ENCODE measurements at regions not wholly inside any gene's neighbourhood (a gene's known extent, or its start where the extent isn't known, plus 50 kb on each side); places are given as distances from the start of the nearest gene placed in this dataset.
"Not testable (repeated sequence)": the region's sequence is repeated elsewhere in the genome, so short reads cannot be mapped to it uniquely, and the experiment has no call there.

DNA sequence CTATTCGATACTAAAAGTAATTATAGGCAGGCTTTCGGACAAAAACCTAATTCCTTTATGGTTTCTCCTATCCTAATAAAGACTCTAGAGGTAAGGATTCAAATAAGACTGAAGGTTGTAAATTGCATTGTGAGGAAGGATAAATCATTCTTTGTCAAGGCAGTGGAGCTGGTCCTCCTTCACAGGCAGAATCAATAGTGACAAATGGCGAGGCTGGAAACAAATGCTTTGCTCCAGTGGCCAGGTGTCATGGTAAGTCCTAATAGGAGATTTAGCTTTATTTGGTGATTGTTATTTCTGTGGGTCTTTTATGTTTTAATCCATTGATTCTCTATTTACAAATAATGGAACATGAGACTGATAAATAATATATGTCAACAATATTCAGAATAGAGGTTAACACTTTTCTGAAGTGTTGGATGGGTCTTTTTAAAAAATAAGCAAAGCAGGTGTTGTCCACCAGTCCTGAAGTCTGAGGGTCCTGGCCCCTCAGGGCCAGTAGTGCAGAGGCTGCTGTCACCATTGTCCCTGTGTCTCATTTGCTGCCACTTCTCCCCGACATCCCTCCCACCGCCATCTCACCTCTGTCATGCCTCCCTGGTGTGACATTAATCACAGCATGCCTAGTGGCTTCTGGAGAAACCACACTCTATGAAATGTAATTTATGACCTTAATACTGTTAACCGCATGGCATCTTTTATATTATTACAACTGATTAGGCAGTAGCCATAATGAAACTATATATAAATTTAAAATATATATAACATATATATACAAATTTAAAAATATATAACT lies 120.9 kb upstream of the MAGI3 start:
- no peak for DNase-seq

- DNase-seq = no peak
Measured at GRCh38 chr1:113271039-113271438, 119.3 kb upstream of the MAGI3 start.

DNA sequence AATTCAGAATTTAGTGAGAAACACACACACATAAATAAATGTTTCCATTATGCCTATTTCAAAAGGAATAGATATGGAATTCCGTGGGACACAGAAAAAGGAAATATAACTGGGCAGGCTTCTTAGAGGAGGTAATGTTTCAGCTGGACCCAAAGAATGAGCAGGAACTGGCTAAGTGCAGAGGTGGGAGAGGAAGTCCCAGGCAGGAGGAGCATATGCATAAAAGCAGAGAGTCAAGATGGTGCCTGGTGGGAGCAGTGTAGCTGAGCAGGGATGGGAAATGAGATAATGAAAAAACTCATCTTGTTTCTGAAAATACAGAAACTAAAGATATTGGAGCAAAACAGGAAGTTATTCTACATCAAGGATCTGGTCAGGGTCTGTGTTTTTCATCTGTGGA lies 115.2 kb upstream of the MAGI3 start:
- DNase-seq = no peak

- DNase-seq = no peak
Measured at GRCh38 chr1:113275691-113276090, 114.6 kb upstream of the MAGI3 start.

DNA sequence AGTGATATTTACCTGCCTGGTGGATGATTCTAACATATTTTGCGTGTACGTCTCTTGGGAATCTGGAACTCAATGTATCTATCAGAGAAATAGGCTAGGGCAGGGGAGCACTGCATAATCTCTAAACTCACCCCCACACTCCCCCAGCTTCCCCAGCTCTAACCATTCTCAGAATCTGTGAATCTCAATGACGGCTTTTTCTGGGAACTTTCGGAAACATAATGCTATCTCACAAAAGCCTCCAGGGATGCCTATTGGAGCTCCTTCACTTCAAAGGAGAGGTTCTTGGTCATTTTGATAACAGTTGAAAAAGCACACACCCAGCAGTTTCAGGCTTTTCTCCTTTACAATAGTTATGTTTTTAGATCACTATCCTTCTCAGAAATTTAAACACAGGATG lies 113.8 kb upstream of the MAGI3 start:
- DNase-seq = no peak

DNA sequence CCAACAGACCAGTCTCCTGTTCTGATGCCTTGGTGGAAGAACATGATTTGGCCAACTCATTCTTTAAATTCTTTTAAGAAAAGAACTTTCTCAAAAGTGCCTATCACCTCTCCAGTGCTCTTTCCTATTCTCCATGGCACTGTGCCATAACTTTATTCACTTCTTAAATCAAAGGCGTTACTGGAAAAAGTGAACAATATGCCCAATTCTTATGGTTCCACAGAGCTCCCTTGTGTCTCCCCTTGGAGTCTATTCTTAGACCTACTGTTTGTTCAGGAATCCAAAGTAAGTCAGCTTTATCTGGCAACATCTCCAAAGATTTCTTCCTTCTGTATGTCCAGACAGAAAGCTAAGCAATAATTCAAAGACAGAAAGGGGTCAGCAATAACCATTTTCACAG lies 111.9 kb upstream of the MAGI3 start:
- DNase-seq = no peak

DNA sequence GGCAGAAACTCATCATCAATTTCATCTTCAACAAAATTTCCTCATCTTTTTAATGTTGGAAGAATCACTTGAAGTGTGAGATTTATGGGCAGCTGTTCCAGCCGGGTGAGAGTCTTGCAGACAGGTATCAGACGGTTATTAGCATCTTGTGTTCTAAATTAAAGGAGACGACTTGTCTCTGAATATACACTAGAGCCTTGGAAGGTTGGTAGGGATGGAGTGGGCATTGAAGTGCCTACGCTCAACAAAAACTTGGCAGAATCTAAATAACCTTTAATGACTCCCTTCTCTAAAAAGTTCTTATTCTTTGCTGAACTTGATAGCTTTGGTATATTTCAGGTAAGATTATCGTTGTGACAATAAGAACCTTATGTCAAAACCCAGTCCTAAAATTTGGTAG lies 111.5 kb upstream of the MAGI3 start:
- DNase-seq = no peak

GRCh38 chr1:113279776-113280391 lies 110.4 kb upstream of the MAGI3 start:
- DNase-seq = no peak

DNA sequence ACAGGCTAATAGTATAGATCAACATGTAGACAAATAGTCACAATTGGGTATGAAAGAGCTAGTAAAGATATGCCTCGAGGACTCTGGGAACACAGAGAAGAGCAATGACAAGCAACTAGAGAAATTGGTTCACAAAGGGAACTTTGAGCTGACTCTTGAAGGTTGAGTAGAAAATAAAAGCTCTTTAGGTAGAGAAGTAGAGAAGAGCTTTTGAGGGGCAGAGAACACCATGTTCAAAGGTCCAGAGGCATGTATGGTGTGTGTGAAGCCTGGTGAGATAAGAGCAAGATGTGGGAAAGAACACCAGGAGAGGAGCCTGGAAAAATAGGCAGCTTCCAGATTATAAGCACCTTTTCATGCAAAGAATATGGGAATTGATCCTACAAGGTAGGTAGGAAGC lies 109.7 kb upstream of the MAGI3 start:
- DNase-seq = no peak

DNA sequence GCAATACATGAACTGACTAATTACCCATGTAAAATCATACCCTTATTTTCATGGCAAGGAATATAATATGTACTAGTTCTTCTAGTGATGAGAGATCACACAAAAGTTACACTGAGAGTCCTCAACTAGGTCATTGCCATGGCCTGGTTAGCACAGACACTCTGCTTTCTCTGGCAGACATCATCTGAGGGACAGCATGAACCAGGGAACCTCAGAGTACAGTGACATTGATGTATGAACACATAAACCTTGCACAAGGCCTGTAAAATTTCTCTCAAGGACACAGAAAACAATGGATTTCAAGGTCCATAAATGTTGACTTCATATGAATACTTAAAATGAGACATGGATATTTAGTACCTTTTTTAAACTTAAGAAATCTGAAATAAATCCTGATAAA lies 108.8 kb upstream of the MAGI3 start:
- no peak for DNase-seq

DNA sequence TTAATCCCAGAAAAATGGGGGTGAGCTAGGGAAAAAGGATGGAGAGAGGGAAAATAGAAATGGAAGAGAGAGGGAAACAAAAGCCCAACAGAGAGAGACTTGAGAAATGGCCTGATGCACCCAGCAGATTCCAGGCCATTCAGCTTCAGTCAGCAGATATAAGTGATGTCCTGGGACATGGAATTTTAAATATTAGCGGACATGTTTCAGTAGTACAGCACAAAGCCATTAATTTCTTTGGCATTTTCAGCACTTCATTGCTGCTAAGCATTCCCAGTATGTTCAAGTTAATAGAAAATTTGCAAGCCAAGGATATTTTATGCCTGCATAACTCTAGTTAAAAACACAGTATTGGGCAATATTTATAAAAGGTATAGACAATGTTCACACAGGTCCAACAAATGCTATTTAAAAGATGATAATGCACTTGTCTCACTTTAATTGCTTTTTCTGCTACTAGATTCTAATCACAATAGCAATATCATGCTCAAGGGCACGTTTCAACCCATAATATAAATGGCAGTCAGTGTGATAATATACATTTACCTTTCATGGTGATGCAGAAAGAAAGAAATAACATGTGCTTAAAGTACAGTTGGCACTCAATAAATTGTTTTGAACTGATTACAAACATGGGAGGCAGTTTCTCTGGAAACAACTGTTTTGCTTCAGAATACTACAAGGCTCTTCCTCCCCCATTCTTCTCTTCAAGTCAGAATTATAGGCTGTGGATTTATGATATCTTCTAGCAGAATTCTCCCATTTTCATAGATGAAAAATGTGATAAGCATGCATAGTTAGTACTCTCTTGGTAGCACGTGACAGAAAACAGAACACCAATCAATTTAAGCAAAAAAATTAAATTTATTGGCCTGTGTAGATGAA lies 108.1 kb upstream of the MAGI3 start:
- DNase-seq = no peak

- DNase-seq = no peak
Measured at GRCh38 chr1:113282893-113283285, 107.4 kb upstream of the MAGI3 start.

DNA sequence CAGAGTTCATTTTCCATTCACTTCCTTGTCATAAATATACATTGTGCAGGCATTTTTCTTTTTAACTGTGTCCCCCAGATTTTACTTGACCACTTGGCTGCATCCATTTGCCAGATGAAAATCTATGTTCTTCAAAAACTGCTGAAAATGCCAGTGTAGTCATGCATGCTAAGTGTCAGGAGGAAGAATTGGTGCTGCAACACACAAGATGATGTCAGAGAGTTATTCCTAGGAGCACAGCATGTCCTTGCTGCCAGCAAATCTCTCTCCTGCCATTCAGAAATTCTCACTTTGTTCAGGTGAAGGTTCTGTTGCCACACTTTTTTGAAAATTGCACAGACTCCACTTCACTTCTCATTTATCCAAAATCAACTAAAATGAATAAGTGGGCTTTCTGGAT lies 106.4 kb upstream of the MAGI3 start:
- no peak for DNase-seq

DNA sequence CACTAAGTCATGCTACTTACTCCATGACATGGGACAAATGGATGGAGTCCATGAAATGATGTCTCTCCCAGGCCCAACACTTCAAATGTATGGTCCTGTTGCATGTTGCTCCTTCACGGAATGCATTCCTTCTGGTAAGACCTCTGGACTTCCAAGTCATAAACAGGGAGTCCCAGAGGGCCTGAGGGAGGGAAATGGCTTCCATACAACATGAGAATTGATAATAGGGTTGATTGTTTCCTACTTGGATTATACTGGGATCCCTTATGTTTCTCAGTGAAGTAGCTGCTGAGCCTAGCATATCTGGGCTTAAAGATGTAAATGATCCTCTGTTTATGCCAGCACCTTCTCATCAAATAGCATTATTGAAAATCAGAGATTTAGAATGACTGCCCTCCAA lies 104.2 kb upstream of the MAGI3 start:
- DNase-seq = no peak

DNA sequence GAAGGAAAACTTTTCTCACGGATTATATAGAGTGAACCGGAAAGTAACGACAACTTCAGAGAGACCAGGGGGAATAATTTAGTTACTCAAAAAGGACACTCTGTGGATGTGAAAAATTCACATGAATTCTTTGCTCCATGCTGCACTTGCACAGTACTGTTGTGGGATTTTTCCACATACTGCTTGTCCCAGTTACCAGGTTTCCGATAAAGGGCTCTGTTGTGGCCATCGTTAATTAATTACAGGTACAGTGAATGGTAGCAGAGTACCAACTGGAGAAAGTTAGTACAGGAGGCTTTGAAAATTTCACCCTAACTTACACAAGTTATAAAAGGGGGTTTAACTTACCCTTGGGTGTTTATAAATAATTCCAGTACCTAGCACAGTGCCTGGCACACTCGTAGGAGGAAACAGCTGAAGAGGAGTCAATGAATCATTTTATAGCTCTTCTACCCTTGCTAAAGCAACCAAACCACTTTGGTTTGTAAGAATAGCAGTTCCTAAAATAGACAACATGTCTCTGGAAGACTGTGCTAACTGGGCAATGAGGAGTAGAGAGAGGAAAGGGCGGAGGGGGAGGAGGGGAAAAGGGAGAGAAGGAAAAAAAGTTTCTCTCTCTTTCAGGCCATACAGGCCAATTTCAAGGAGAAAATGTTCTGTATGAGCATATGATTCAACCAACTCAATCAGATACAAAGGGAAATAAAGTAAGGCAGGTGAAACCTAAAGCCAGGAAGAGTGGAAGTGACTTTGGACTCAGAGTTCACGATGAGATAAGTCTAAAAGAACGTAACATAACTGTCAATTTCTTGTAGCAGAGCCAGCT lies 98.3 kb upstream of the MAGI3 start:
- no peak for DNase-seq

DNA sequence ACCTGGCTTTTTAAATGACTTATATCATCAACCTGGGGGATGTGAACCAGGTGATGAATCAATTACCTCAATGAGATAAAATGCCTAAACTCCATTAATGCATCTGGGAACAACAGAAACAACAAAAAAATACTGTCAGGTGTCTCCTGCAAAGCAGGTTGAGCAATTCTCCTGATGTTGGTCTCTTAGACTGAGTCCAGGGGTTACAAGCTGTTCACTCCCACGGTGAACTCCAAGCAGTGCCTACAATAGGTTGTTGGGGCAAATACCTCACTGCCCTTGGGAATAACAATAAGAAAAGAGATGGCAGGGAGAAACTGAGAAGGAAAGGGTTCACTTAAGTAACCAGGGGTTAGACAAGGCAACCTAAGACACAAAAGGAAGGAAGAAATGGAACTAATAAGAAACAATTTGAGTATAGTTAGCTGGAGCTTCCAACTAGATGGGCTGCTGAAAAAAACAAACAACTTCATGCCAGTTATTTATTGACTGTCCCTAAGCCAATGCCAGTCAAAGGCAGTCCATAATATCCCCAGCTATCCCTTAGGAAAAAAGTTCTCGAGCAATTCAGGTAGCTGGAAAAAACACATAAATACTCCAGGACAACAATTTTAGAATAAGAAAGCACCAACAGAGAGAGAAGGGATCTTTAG lies 97.6 kb upstream of the MAGI3 start:
- DNase-seq = no peak

GRCh38 chr1:113293256-113293626 lies 97.1 kb upstream of the MAGI3 start:
- DNase-seq = no peak

DNA sequence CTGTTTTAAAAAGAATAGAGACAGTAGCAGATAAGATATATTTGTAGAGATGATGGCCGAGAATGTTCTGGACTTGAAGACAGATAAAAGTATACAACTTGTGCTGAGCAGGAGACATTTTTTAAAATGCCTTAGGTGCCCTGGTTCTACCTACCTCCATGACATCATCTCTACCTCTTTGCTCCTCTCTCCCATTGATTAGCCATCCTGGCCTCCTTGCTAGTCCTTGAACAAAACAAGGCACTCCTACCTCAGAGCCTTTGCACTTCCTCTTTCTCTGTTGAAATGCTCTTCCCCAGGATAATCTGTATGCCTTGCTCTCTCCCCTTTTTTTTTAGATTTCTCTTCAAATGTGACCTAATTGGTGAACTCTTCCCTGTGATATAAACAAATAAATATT lies 92.6 kb upstream of the MAGI3 start:
- no peak for DNase-seq

DNA sequence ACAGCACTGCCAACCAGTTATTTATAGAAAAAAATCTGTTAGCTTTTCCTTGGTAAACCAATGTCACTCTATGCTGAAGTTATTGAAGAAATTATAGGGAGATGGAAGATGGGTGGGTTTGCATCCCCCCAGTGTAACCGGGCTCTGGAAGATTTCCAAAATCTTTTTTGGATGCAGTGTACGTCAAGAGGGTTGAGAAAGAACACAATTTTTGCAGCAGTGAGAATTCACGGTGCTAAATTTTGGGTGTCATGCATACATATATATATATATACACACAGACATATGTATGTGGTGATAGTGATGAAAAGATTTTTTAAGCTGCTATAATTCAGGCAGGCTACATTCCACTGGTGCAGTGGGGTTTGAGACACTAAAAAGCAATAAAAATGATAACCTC lies 91.4 kb upstream of the MAGI3 start:
- no peak for DNase-seq

- no peak for DNase-seq
Measured at GRCh38 chr1:113302636-113303035, 87.7 kb upstream of the MAGI3 start.

GRCh38 chr1:113303267-113303666 lies 87.0 kb upstream of the MAGI3 start:
- no peak for DNase-seq

DNA sequence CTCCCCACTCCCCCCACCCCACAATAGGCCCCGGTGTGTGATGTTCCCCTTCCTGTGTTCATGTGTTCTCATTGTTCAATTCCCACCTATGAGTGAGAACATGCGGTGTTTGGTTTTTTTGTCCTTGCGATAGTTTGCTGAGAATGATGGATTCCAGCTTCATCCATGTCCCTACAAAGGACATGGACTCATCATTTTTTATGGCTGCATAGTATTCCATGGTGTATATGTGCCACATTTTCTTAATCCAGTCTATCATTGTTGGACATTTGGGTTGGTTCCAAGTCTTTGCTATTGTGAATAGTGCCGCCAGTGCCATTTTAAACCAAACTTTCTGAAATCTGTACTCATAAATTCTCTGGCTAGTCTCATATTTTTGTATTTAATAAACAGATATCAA lies 85.3 kb upstream of the MAGI3 start:
- DNase-seq = not testable (repeated sequence)
